HuH-7 (cell line): ENCODE measurements at regions not wholly inside any gene's neighbourhood (a gene's known extent, or its start where the extent isn't known, plus 50 kb on each side); places are given as distances from the start of the nearest gene placed in this dataset.

Experiments
- DNase-seq: peaks from one replicate; pipeline ENCODE4 v3.0.0; 2011; ENCODE audit warnings: low spot score

GRCh38 chr2:196399096-196399495 lies 227.7 kb upstream of the STK17B start:
- DNase-seq = no peak

GRCh38 chr2:196399722-196400691 lies 228.6 kb upstream of the STK17B start:
- DNase-seq = no peak

GRCh38 chr2:196403471-196403870 lies 232.1 kb upstream of the STK17B start:
- no peak for DNase-seq

- DNase-seq = no peak
Measured at GRCh38 chr2:196404276-196404675, 232.9 kb upstream of the STK17B start.

GRCh38 chr2:196407675-196408264 lies 231.7 kb upstream of the CCDC150 start:
- no peak for DNase-seq

- no peak for DNase-seq
Measured at GRCh38 chr2:196409376-196409775, 230.1 kb upstream of the CCDC150 start.

- DNase-seq = no peak
Measured at GRCh38 chr2:196410008-196410407, 229.5 kb upstream of the CCDC150 start.

GRCh38 chr2:196413821-196414274 lies 225.7 kb upstream of the CCDC150 start:
- no peak for DNase-seq

- no peak for DNase-seq
Measured at GRCh38 chr2:196415384-196415783, 224.1 kb upstream of the CCDC150 start.

GRCh38 chr2:196420143-196420542 lies 219.4 kb upstream of the CCDC150 start:
- DNase-seq = no peak

- DNase-seq = no peak
Measured at GRCh38 chr2:196421880-196422279, 217.6 kb upstream of the CCDC150 start.

GRCh38 chr2:196422361-196422760 lies 217.2 kb upstream of the CCDC150 start:
- DNase-seq = no peak

GRCh38 chr2:196426122-196426521 lies 213.4 kb upstream of the CCDC150 start:
- DNase-seq = no peak

- DNase-seq = no peak
Measured at GRCh38 chr2:196427986-196428634, 211.4 kb upstream of the CCDC150 start.

GRCh38 chr2:196431076-196431475 lies 208.4 kb upstream of the CCDC150 start:
- no peak for DNase-seq

GRCh38 chr2:196431957-196432356 lies 207.6 kb upstream of the CCDC150 start:
- DNase-seq = peak; percentile 8

- DNase-seq = no peak
Measured at GRCh38 chr2:196433116-196433515, 206.4 kb upstream of the CCDC150 start.

GRCh38 chr2:196434217-196434616 lies 205.3 kb upstream of the CCDC150 start:
- no peak for DNase-seq

GRCh38 chr2:196435189-196435588 lies 204.3 kb upstream of the CCDC150 start:
- no peak for DNase-seq

GRCh38 chr2:196437626-196438025 lies 201.9 kb upstream of the CCDC150 start:
- no peak for DNase-seq

- no peak for DNase-seq
Measured at GRCh38 chr2:196439760-196440159, 199.8 kb upstream of the CCDC150 start.

GRCh38 chr2:196440413-196440812 lies 199.1 kb upstream of the CCDC150 start:
- DNase-seq = no peak

GRCh38 chr2:196441527-196441926 lies 198.0 kb upstream of the CCDC150 start:
- no peak for DNase-seq
